OCI-LY1 (cell line): ENCODE measurements at regions not wholly inside any gene's neighbourhood (a gene's known extent, or its start where the extent isn't known, plus 50 kb on each side); places are given as distances from the start of the nearest gene placed in this dataset.
"Not testable (repeated sequence)": the region's sequence is repeated elsewhere in the genome, so short reads cannot be mapped to it uniquely, and the experiment has no call there.

ENCODE experiments used
- H2AFZ ChIP-seq: fragments of 200-600 bp; sonication (generic), shearing (Covaris generic); 2 replicates; pipeline ENCODE4 v1.6.0; 2014; ENCODE audit warnings: antibody characterized with exemption, mild to moderate bottlenecking, low read length
- H3F3A ChIP-seq: fragments of 200-600 bp; sonication (generic), shearing (Covaris generic); 2 replicates; pipeline ENCODE4 v1.6.0; 2014; ENCODE audit warnings: mild to moderate bottlenecking, antibody characterized with exemption, low read length, moderate library complexity; ENCODE audit not compliant: insufficient read depth
- H3K27ac ChIP-seq: fragments of 200-600 bp; sonication (generic); 2 replicates; pipeline ENCODE4 v1.5.1; 2014; ENCODE audit warnings: low read length, mixed run types, mild to moderate bottlenecking, low read depth; ENCODE audit not compliant: poor library complexity, severe bottlenecking
- H3K27me3 ChIP-seq: fragments of 200-600 bp; sonication (generic); 2 replicates; pipeline ENCODE4 v1.6.0; 2014; ENCODE audit warnings: antibody characterized with exemption, mild to moderate bottlenecking, low read length, moderate library complexity; ENCODE audit not compliant: insufficient read depth
- H3K36me3 ChIP-seq: fragments of 200-600 bp; sonication (generic); 2 replicates; pipeline ENCODE4 v1.6.1; 2014; ENCODE audit warnings: mild to moderate bottlenecking, antibody characterized with exemption, low read length, moderate library complexity, mixed read lengths; ENCODE audit not compliant: insufficient read depth
- H3K4me1 ChIP-seq: fragments of 200-600 bp; sonication (generic); 2 replicates; pipeline ENCODE4 v1.5.1; 2014; ENCODE audit warnings: mild to moderate bottlenecking, low read length, moderate library complexity; ENCODE audit not compliant: insufficient read depth, severe bottlenecking
- H3K4me2 ChIP-seq: fragments of 200-600 bp; sonication (generic), shearing (Covaris generic); 2 replicates; pipeline ENCODE4 v1.6.1; 2014; ENCODE audit warnings: low read length
- H3K4me3 ChIP-seq: fragments of 200-600 bp; sonication (generic); 2 replicates; pipeline ENCODE4 v1.5.1; 2014; ENCODE audit warnings: low read length, low read depth, mild to moderate bottlenecking, mixed read lengths; ENCODE audit not compliant: poor library complexity, severe bottlenecking
- H3K79me2 ChIP-seq: fragments of 200-600 bp; shearing (Covaris generic); 2 replicates; pipeline ENCODE4 v1.6.1; 2016; ENCODE audit warnings: mixed run types, low read length, mixed read lengths; ENCODE audit not compliant: insufficient read depth
- H3K9ac ChIP-seq: fragments of 200-600 bp; sonication (generic), shearing (Covaris generic); 2 replicates; pipeline ENCODE4 v1.6.1; 2014; ENCODE audit warnings: mild to moderate bottlenecking, low read length, mixed read lengths
- H3K9me2 ChIP-seq: fragments of 200-600 bp; sonication (generic), shearing (Covaris generic); 2 replicates; pipeline ENCODE4 v1.6.1; 2014; ENCODE audit warnings: low read depth, mild to moderate bottlenecking, low read length, mixed read lengths
- H3K9me3 ChIP-seq: fragments of 200-600 bp; shearing (Covaris generic); 2 replicates; pipeline ENCODE4 v1.6.1; 2014; ENCODE audit warnings: low read length, mixed read lengths
- H4K20me1 ChIP-seq: fragments of 200-600 bp; sonication (generic), shearing (Covaris generic); 2 replicates; pipeline ENCODE4 v1.6.0; 2016; ENCODE audit warnings: mild to moderate bottlenecking, low read length; ENCODE audit not compliant: insufficient read depth
- CTCF ChIP-seq: fragments of 200-600 bp; sonication (generic), shearing (Covaris generic); IDR thresholded peaks from 2 replicates; pipeline ENCODE4 v1.5.1; 2017; ENCODE audit warnings: mild to moderate bottlenecking, antibody characterized with exemption, low read length, moderate library complexity, mixed read lengths
- EZH2 ChIP-seq: fragments of 200-600 bp; sonication (generic), shearing (Covaris generic); IDR thresholded peaks from 2 replicates; pipeline ENCODE4 v1.8.0; 2017; ENCODE audit warnings: borderline replicate concordance, mixed run types, mild to moderate bottlenecking, antibody characterized with exemption, low read length, moderate library complexity, mixed read lengths

DNA sequence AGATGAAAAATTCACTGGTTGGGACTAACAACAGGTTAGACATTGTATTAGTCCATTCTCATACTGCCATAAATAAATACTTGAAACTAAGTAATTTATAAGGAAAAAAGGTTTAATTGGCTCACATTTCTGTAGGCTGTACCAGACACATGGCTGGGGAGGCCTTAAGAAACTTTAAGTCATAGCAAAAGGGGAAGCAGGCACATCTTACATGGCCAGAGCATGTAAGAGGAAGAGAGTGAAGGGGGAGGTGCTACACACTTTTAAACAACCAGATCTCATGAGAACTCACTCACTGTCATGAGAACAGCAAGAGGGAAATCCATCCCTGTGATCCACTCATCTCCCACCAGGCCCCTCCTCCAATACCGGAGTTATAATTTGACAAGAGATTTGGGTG is 125.9 kb downstream of the SUCLA2 start:
- Histone ChIP-seq H3K9ac (no peak overlapping the region), H4K20me1 (no peaks in the 10 kb centered on the region), H3K4me1 (no peaks in the 10 kb centered on the region), H3K36me3 (no peaks in the 10 kb centered on the region), H3K27ac (no peak overlapping the region), H3F3A (no peaks in the 10 kb centered on the region), H3K27me3 (no peaks in the 10 kb centered on the region), H3K79me2 (no peaks in the 10 kb centered on the region), H3K9me2 (no peaks in the 10 kb centered on the region), H2AFZ (no peak overlapping the region), H3K4me3 (no peak overlapping the region), H3K4me2 (no peak overlapping the region), H3K9me3 (peaks cover 3% of the 10 kb centered on the region; the same call in 1 of the 2 replicates)
- TF ChIP-seq EZH2 = no peak
- TF ChIP-seq CTCF = no peak

DNA sequence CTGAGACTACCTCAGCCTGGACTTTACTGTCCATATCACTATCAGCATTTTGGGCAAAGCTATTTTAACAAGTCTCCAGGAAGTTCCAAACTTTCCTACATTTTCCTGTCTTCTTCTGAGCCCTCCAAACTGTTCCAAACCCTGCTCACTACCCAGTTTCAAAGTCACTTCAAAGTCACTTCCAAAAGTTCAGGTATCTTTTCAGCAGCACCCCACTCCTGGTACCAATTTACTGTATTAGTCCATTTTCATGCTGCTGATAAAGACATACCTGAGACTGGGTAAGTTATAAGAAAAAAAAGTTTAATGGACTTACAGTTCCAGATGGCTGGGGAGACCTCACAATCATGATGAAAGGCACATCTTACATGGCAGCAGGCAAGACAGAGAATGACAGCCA is 127.1 kb downstream of the SUCLA2 start:
- not testable (repeated sequence) for H3K4me2 ChIP-seq, H3K4me1 ChIP-seq, H3K9ac ChIP-seq, H4K20me1 ChIP-seq, H3K36me3 ChIP-seq, H3K4me3 ChIP-seq, H3K79me2 ChIP-seq, H3K9me3 ChIP-seq, H2AFZ ChIP-seq, H3K27me3 ChIP-seq, H3K27ac ChIP-seq, H3F3A ChIP-seq, H3K9me2 ChIP-seq

DNA sequence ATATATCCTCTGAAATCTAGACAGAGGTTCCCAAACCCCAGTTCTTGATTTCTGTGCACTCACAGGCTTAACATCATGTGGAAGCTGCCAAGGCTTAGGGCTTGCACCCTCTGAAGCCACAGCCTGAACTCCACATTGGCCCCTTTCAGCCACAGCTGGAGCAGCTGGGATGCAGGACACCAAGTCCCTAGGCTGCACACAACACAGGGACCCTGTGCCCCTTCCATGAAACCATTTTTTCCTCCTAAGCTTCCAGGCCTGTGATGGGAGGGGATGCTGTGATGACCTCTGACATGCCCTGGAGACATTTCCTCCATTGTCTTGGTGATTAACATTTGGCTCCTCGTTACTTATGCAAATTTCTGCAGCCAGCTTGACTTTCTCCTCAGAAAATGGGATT is 127.8 kb downstream of the SUCLA2 start:
- not testable (repeated sequence) for H3K27me3 ChIP-seq, H3F3A ChIP-seq, H3K4me2 ChIP-seq, H3K4me3 ChIP-seq, H3K36me3 ChIP-seq, H4K20me1 ChIP-seq, H2AFZ ChIP-seq, H3K27ac ChIP-seq, H3K9me3 ChIP-seq, H3K9me2 ChIP-seq, H3K79me2 ChIP-seq, H3K9ac ChIP-seq, H3K4me1 ChIP-seq

- Histone ChIP-seq H3K9me2 (no peaks in the 10 kb centered on the region), H4K20me1 (no peaks in the 10 kb centered on the region), H3K4me2 (no peak overlapping the region), H3K27me3 (no peaks in the 10 kb centered on the region), H3K9me3 (peaks cover 3% of the 10 kb centered on the region; the same call in 1 of the 2 replicates), H3K4me1 (no peaks in the 10 kb centered on the region), H3K79me2 (no peaks in the 10 kb centered on the region), H3K27ac (no peak overlapping the region), H2AFZ (no peak overlapping the region), H3F3A (no peaks in the 10 kb centered on the region), H3K4me3 (no peak overlapping the region), H3K9ac (no peak overlapping the region), H3K36me3 (no peaks in the 10 kb centered on the region)
- TF ChIP-seq EZH2 = no peak
These were observed 131.3 kb downstream of the SUCLA2 start for GRCh38 chr13:47869776-47870175.

DNA sequence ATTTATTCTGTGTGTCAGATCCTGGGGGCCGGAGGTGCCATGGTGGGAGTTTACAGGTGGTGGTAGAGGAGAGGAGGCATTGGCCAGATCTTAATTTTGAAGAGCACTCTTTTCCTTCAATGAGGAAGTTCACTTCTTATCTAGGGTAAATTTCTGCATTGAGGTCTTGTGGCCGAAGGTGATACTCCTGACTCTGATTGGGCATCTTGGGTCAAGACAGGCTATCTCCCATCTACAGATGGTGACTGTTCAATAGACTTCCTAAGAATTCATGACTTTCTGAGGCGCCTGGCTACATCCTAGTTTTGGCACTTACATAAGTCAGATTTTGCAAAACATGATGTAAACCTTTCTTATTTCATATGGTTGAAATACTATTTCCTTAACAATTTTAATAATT is 135.2 kb downstream of the SUCLA2 start:
- TF ChIP-seq CTCF (no peak), EZH2 (no peak)
- H3K4me1 ChIP-seq = no peaks in the 10 kb centered on the region
- no peak overlapping the region for H2AFZ ChIP-seq
- no peaks in the 10 kb centered on the region for H3F3A ChIP-seq
- H4K20me1 ChIP-seq = no peaks in the 10 kb centered on the region
- no peak overlapping the region for H3K4me3 ChIP-seq
- no peaks in the 10 kb centered on the region for H3K79me2 ChIP-seq
- no peaks in the 10 kb centered on the region for H3K27me3 ChIP-seq
- no peaks in the 10 kb centered on the region for H3K36me3 ChIP-seq
- H3K9ac ChIP-seq = no peak overlapping the region
- no peaks in the 10 kb centered on the region for H3K9me3 ChIP-seq
- no peak overlapping the region for H3K27ac ChIP-seq
- H3K9me2 ChIP-seq = no peaks in the 10 kb centered on the region
- no peak overlapping the region for H3K4me2 ChIP-seq
